ENCODE measurements at regions not wholly inside any gene's neighbourhood (a gene's known extent, or its start where the extent isn't known, plus 50 kb on each side); places are given as distances from the start of the nearest gene placed in this dataset.

DNA sequence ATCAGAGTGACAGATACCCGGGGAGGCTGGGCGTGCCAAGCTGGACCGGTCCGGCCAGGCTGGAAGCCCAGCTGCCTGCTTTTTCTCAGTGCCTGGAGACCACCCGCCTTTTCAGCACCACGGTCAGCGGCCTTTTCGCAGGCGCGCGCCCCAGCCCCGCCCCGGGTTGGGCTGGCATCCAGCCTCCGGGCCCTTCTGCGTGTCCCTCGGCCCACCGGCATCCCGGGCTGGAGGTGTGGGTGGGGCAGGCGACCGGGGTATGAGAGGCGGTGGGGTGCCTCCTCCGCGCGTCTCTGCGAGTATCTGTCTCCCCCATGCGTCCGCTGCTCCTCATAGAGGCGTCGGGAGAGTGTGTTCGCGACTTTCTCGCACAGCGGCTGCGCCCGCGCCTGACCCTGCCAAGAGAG is 102.5 kb downstream of the MRM1 start:
- Histone ChIP-seq H3K4me3 (ENCODE audit: low read depth, low read length) (peak overlapping the region; percentile 5), H3K27ac (no peak overlapping the region), H3K36me3 (replicated peaks) (no peaks in the 10 kb centered on the region), H3K27me3 (replicated peaks) (peaks cover 8% of the 10 kb centered on the region)
- TF ChIP-seq, protein P1, sequence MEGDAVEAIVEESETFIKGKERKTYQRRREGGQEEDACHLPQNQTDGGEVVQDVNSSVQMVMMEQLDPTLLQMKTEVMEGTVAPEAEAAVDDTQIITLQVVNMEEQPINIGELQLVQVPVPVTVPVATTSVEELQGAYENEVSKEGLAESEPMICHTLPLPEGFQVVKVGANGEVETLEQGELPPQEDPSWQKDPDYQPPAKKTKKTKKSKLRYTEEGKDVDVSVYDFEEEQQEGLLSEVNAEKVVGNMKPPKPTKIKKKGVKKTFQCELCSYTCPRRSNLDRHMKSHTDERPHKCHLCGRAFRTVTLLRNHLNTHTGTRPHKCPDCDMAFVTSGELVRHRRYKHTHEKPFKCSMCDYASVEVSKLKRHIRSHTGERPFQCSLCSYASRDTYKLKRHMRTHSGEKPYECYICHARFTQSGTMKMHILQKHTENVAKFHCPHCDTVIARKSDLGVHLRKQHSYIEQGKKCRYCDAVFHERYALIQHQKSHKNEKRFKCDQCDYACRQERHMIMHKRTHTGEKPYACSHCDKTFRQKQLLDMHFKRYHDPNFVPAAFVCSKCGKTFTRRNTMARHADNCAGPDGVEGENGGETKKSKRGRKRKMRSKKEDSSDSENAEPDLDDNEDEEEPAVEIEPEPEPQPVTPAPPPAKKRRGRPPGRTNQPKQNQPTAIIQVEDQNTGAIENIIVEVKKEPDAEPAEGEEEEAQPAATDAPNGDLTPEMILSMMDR (IDR thresholded peaks at IDR 0.05; ENCODE audit: low read depth, low read length, missing control alignments), result no peak
- in situ Hi-C loops (cut with HindIII; ENCODE audit: low pct_ligation_motif_present, low sequenced_read_pairs), result no loop called here
- DNase-seq, result peak; percentile 13

- TF ChIP-seq, protein P1 (IDR thresholded peaks at IDR 0.05; ENCODE audit: low read depth, low read length, missing control alignments), result no peak
- peaks cover 8% of the 10 kb centered on the region for H3K27me3 ChIP-seq (replicated peaks)
- no peak overlapping the region for H3K4me3 ChIP-seq (ENCODE audit: low read depth, low read length)
- in situ Hi-C loops (cut with HindIII; ENCODE audit: low pct_ligation_motif_present, low sequenced_read_pairs), result no loop called here
- no peak for DNase-seq
- no peak overlapping the region for H3K27ac ChIP-seq
- H3K36me3 ChIP-seq (replicated peaks), result no peaks in the 10 kb centered on the region
Measured at GRCh38 chr17:36705283-36705795, 104.0 kb downstream of the MRM1 start.

DNA sequence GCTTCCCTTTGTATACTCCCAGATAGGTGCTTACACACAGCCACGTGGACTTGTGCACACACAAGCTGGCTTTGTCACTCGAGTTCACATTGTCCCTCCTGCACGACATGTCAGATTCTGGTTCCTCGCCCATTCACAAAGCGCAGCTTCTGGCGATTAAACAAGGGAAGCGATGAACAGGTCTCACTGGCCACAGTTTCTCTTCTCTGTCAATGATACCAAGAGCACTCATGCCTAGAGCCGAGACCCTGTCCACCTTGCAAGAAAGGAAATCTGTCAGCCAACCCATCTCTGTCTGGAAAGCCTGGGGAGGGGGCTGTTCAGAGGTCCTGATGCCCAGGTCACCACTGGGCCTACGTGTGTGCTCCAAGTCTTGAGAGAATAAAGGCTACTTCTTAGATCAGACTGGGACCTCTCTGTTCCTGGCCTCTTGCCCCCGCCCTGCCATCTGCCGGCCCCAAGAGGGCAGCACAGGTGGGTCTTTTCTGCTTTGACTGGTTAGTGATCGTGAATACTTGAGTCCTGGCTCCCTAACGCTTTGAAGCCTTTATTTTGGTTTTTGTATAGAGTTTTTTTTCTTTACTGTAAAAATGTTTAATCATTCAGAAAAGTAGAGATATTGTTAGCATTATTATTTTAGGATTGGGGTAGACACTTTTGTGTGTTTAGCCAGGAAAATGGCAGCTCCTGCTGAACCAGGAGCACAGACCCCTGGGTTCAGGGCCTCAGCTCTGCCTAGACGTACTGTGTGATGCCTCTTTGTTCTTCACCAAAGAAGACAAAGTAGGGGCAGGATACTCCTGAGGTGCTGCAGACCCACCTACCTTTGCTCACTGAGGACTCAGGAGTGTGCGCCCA is 104.7 kb downstream of the MRM1 start:
- in situ Hi-C loops (cut with HindIII; ENCODE audit: low pct_ligation_motif_present, low sequenced_read_pairs), result no loop called here

DNA sequence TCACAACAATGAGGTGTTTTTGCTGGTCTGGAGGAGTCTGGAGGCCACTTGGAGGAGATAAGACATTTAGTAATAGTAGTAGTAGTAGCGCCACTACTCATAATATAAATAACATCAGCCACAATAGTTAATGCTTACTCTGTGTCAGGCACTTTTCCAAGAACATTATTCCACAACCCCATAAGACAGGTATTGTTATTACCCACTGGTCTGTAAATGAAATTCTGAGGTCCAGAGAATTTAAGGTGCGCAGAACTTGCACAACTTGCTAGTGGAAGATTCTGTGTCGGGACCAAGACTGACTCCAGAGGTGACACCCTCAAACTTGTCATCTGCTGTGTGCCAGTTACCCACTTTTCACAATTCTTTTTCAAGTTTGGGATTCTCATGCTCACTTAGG is 106.5 kb downstream of the MRM1 start:
- Histone ChIP-seq H3K4me3 (ENCODE audit: low read depth, low read length) (no peak overlapping the region), H3K36me3 (replicated peaks) (no peaks in the 10 kb centered on the region), H3K27me3 (replicated peaks) (peaks cover 8% of the 10 kb centered on the region), H3K27ac (no peak overlapping the region)
- in situ Hi-C loops (cut with HindIII; ENCODE audit: low pct_ligation_motif_present, low sequenced_read_pairs), result no loop called here
- DNase-seq, result no peak
- TF ChIP-seq, protein P1 (IDR thresholded peaks at IDR 0.05; ENCODE audit: low read depth, low read length, missing control alignments), result no peak

More for the DNA sequence above, 104.7 kb downstream of the MRM1 start:
- Histone ChIP-seq H3K4me3 (ENCODE audit: low read depth, low read length) (no peak overlapping the region), H3K27me3 (replicated peaks) (peaks cover 8% of the 10 kb centered on the region), H3K27ac (no peak overlapping the region), H3K36me3 (replicated peaks) (no peaks in the 10 kb centered on the region)
- peak; percentile 11 for DNase-seq
- TF ChIP-seq, protein P1 (IDR thresholded peaks at IDR 0.05; ENCODE audit: low read depth, low read length, missing control alignments), result peak; percentile 76

- TF ChIP-seq, protein P1 (IDR thresholded peaks at IDR 0.05; ENCODE audit: low read depth, low read length, missing control alignments), result no peak
- in situ Hi-C loops (cut with HindIII; ENCODE audit: low pct_ligation_motif_present, low sequenced_read_pairs), result no loop called here
- H3K36me3 ChIP-seq (replicated peaks), result no peaks in the 10 kb centered on the region
- no peak for DNase-seq
- H3K27me3 ChIP-seq (replicated peaks), result no peaks in the 10 kb centered on the region
- no peak overlapping the region for H3K27ac ChIP-seq
- no peak overlapping the region for H3K4me3 ChIP-seq (ENCODE audit: low read depth, low read length)
Measured at GRCh38 chr17:36714789-36715188, 113.4 kb downstream of the MRM1 start.
